Liver (tissue), 8 donors: ENCODE measurements at regions not wholly inside any gene's neighbourhood (a gene's known extent, or its start where the extent isn't known, plus 50 kb on each side); places are given as distances from the start of the nearest gene placed in this dataset.

Experiments
- DNase-seq: peaks from one replicate; pipeline ENCODE4 v3.0.0-alpha.2; 2017; ENCODE audit warnings: low spot score
- H3K27ac ChIP-seq, 2 donors: one replicate each; pipeline ENCODE4 v1.7.0; 2013; ENCODE audit warnings: inconsistent platforms in 2 of 2, low read length in 2 of 2, control low read depth in 1 of 2, low read depth in 1 of 2, mild to moderate bottlenecking in 1 of 2
- H3K27me3 ChIP-seq, 4 donors: one replicate each; pipeline versions ENCODE4 v1.6.1 to v1.7.0; 2013; ENCODE audit warnings: low read length in 3 of 4, inconsistent platforms in 1 of 4, mild to moderate bottlenecking in 1 of 4, moderate library complexity in 1 of 4; ENCODE audit not compliant: control insufficient read depth in 4 of 4, insufficient read depth in 4 of 4
- H3K36me3 ChIP-seq, 4 donors: one replicate each; pipeline versions ENCODE4 v1.6.1 to v1.7.0; 2013; ENCODE audit warnings: low read length in 3 of 4, mild to moderate bottlenecking in 3 of 4, low read depth in 1 of 4, moderate library complexity in 1 of 4; ENCODE audit not compliant: control insufficient read depth in 4 of 4, insufficient read depth in 3 of 4
- H3K4me1 ChIP-seq, 4 donors: one replicate each; pipeline versions ENCODE4 v1.6.1 to v1.7.0; 2013; ENCODE audit warnings: low read length in 3 of 4, mild to moderate bottlenecking in 3 of 4, moderate library complexity in 1 of 4; ENCODE audit not compliant: control insufficient read depth in 4 of 4, insufficient read depth in 4 of 4
- H3K4me3 ChIP-seq, 3 donors: one replicate each; pipeline versions ENCODE4 v1.6.1 to v1.7.0; 2013; ENCODE audit warnings: low read length in 3 of 3, control low read depth in 1 of 3, low read depth in 1 of 3, mild to moderate bottlenecking in 1 of 3
- H3K9ac ChIP-seq, 2 donors: one replicate each; pipeline ENCODE4 v1.7.0; 2013; ENCODE audit warnings: low read length in 2 of 2, mild to moderate bottlenecking in 2 of 2, moderate library complexity in 2 of 2, control low read depth in 1 of 2, low read depth in 1 of 2
- H3K9me3 ChIP-seq, 4 donors: one replicate each; pipeline versions ENCODE4 v1.6.1 to v1.7.0; 2013; ENCODE audit warnings: low read length in 3 of 4; ENCODE audit not compliant: control insufficient read depth in 4 of 4
- EGR1 ChIP-seq, 2 donors: IDR thresholded peaks; 2 replicates each; pipeline ENCODE4 v1.6.1; 2016 to 2018; ENCODE audit warnings: antibody characterized with exemption in 2 of 2, low read depth in 2 of 2
- FOXA1 ChIP-seq: IDR thresholded peaks from 2 replicates; pipeline ENCODE4 v1.6.1; 2016; ENCODE audit warnings: antibody characterized with exemption
- FOXA2 ChIP-seq: IDR thresholded peaks from 2 replicates; pipeline ENCODE4 v1.6.1; 2016; ENCODE audit warnings: antibody characterized with exemption
- GABPA ChIP-seq, 2 donors: IDR thresholded peaks in 1 of 2; conservative IDR thresholded peaks in 1 of 2; 2 replicates each; pipeline ENCODE4 v1.6.1; 2016; ENCODE audit warnings: antibody characterized with exemption in 2 of 2, mild to moderate bottlenecking in 1 of 2, moderate library complexity in 1 of 2
- HNF4A ChIP-seq, 2 donors: conservative IDR thresholded peaks; 2 replicates each; pipeline ENCODE4 v1.6.1; 2016; ENCODE audit warnings: antibody characterized with exemption in 2 of 2, mild to moderate bottlenecking in 2 of 2
- HNF4G ChIP-seq: IDR thresholded peaks from 2 replicates; pipeline ENCODE4 v1.6.1; 2016; ENCODE audit warnings: antibody characterized with exemption
- RAD21 ChIP-seq, 2 donors: IDR thresholded peaks; 2 replicates each; pipeline ENCODE4 v1.6.1; 2016; ENCODE audit warnings: antibody characterized with exemption in 2 of 2, mild to moderate bottlenecking in 2 of 2
- RXRA ChIP-seq, 2 donors: IDR thresholded peaks; 2 replicates each; pipeline ENCODE4 v1.6.1; 2017 to 2018; ENCODE audit warnings: antibody characterized with exemption in 2 of 2, mild to moderate bottlenecking in 1 of 2
- SP1 ChIP-seq: IDR thresholded peaks from 2 replicates; pipeline ENCODE4 v1.6.1; 2018; ENCODE audit warnings: antibody characterized with exemption, mild to moderate bottlenecking
- TAF1 ChIP-seq: conservative IDR thresholded peaks from 2 replicates; pipeline ENCODE4 v1.6.1; 2016; ENCODE audit warnings: antibody characterized with exemption, mild to moderate bottlenecking
- YY1 ChIP-seq: IDR thresholded peaks from 2 replicates; pipeline ENCODE4 v1.6.1; 2016; ENCODE audit warnings: antibody characterized with exemption, mild to moderate bottlenecking
- WGBS: extraction: QIAGEN DNeasy Blood & Tissue Kit; methylation state at CpG from one replicate; pipeline ENCODE4 v1.1.7; 2013; 5-methylcytosine and 5-hydroxymethylcytosine counted together
- TF ChIP-seq, protein P1 (sequence below): IDR thresholded peaks from 2 replicates; pipeline ENCODE4 v1.6.1; 2016; ENCODE audit warnings: antibody characterized with exemption
- TF ChIP-seq, protein P2 (sequence below): IDR thresholded peaks from 2 replicates; pipeline ENCODE4 v1.6.1; 2016; ENCODE audit warnings: antibody characterized with exemption
- TF ChIP-seq, protein P3 (sequence below): fragments of 150-350 bp; IDR thresholded peaks from 2 replicates; pipeline ENCODE4 v1.5.1; 2017; ENCODE audit warnings: improper control_type of control experiment, low read depth, low read length; ENCODE audit not compliant: missing input control
- donor health status: healthy.
- donor health status: healthy.
- donor health status: healthy.
- donor health status: healthy.
- donor health status: healthy.

DNA sequence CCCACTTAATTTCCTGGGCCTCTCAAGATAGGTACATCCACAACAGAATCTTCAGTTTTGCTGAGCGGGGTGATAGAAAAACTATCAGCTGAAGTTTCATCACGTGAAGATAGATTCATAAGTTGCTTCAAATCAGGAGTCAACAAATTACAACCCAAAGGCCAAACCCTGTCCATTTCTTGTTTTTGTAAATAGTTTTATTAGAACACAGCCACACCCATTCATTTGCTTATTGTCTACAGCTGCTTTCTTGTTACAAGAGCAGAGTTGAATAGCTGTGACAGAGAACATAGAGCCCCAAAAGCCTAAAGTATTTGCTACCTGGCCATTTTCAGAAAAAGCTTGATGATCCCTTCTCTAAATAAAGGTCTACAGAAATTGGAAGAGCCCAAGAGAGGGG, 300.1 kb upstream of the CDH5 start:
- 79% methylated on average over 2 of the region's 2 CpGs for WGBS

GRCh38 chr16:66065925-66066324, 300.6 kb upstream of the CDH5 start:
- no peaks in the 10 kb centered on the region for H3K9me3 ChIP-seq
- peaks cover 0 to 14% (median 0%) of the 10 kb centered on the region in 4 donors for H3K27me3 ChIP-seq
- H3K9ac ChIP-seq, result no peak overlapping the region
- 30% methylated on average over 4 of the region's 4 CpGs for WGBS
- DNase-seq, result no peak
- H3K36me3 ChIP-seq, result no peaks in the 10 kb centered on the region
- H3K4me1 ChIP-seq, result peaks cover 0 to 3% (median 0%) of the 10 kb centered on the region in 4 donors
- no peak overlapping the region for H3K4me3 ChIP-seq
- H3K27ac ChIP-seq, result no peak overlapping the region
- TF ChIP-seq HNF4A (conservative IDR thresholded peaks at IDR 0.05), result peak in 1 of 2 donors; percentile 9
- TF ChIP-seq, protein P1, sequence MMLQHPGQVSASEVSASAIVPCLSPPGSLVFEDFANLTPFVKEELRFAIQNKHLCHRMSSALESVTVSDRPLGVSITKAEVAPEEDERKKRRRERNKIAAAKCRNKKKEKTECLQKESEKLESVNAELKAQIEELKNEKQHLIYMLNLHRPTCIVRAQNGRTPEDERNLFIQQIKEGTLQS, result no peak
- TF ChIP-seq HNF4G, result no peak

More for the DNA sequence above, 300.1 kb upstream of the CDH5 start:
- no peak for DNase-seq
- Histone ChIP-seq H3K36me3 (no peaks in the 10 kb centered on the region), H3K9ac (no peak overlapping the region), H3K4me3 (no peak overlapping the region), H3K9me3 (peaks cover 0 to under 1% (median 0%) of the 10 kb centered on the region in 4 donors), H3K27me3 (peaks cover 0 to 14% (median 0%) of the 10 kb centered on the region in 4 donors), H3K4me1 (peaks cover 0 to 3% (median 0%) of the 10 kb centered on the region in 4 donors), H3K27ac (no peak overlapping the region)
- no peak for TF ChIP-seq HNF4A (conservative IDR thresholded peaks at IDR 0.05)
- TF ChIP-seq FOXA2, result no peak
- no peak for TF ChIP-seq RXRA (IDR thresholded peaks at IDR 0.05)
- TF ChIP-seq SP1, result no peak
- TF ChIP-seq, protein P2, sequence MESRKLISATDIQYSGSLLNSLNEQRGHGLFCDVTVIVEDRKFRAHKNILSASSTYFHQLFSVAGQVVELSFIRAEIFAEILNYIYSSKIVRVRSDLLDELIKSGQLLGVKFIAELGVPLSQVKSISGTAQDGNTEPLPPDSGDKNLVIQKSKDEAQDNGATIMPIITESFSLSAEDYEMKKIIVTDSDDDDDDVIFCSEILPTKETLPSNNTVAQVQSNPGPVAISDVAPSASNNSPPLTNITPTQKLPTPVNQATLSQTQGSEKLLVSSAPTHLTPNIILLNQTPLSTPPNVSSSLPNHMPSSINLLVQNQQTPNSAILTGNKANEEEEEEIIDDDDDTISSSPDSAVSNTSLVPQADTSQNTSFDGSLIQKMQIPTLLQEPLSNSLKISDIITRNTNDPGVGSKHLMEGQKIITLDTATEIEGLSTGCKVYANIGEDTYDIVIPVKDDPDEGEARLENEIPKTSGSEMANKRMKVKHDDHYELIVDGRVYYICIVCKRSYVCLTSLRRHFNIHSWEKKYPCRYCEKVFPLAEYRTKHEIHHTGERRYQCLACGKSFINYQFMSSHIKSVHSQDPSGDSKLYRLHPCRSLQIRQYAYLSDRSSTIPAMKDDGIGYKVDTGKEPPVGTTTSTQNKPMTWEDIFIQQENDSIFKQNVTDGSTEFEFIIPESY, result no peak
- TF ChIP-seq TAF1, result no peak
- TF ChIP-seq, protein P3, sequence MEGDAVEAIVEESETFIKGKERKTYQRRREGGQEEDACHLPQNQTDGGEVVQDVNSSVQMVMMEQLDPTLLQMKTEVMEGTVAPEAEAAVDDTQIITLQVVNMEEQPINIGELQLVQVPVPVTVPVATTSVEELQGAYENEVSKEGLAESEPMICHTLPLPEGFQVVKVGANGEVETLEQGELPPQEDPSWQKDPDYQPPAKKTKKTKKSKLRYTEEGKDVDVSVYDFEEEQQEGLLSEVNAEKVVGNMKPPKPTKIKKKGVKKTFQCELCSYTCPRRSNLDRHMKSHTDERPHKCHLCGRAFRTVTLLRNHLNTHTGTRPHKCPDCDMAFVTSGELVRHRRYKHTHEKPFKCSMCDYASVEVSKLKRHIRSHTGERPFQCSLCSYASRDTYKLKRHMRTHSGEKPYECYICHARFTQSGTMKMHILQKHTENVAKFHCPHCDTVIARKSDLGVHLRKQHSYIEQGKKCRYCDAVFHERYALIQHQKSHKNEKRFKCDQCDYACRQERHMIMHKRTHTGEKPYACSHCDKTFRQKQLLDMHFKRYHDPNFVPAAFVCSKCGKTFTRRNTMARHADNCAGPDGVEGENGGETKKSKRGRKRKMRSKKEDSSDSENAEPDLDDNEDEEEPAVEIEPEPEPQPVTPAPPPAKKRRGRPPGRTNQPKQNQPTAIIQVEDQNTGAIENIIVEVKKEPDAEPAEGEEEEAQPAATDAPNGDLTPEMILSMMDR, result no peak
- TF ChIP-seq HNF4G, result no peak
- no peak for TF ChIP-seq EGR1 (IDR thresholded peaks at IDR 0.05; ENCODE audit: low read depth in 2 of 2)

DNA sequence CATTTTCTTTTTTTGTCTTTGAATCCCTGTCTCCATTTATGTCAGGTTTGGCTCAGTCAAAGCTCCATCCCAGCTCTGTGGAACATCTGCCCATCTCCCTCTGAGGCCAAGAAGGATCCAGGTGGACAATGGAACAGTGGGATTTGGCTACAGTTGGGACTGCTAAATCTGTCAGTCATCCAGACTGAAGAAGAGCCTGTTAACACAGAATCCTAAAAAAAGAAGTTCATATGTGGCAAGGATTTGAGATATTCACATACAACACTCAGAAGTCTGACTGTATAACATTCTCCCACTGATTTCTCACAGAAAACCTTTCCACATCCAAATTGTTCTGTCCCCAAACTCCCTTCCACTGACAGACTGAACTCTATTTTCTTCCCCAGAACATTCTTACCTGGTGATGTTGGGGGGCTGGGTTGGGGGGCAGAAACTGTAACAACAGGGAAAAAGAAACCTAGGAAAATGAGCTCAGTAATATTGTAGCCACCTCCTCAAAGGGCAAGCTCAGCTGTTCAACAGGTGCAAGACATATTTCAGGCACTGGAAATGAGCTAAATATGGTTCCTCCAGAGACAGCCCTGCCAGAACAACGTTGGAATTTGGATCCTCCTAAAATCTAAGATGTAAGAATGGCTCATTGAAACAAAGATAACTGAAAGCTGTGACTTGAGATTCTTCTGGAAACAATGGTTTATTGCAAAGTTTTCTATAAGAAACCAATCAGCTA, 301.5 kb upstream of the CDH5 start:
- Histone ChIP-seq H3K36me3 (no peaks in the 10 kb centered on the region), H3K9ac (no peak overlapping the region), H3K27ac (no peak overlapping the region), H3K27me3 (peaks cover 0 to 7% (median 0%) of the 10 kb centered on the region in 4 donors), H3K4me3 (no peak overlapping the region), H3K9me3 (no peaks in the 10 kb centered on the region), H3K4me1 (peaks cover 0 to 3% (median 0%) of the 10 kb centered on the region in 4 donors)
- DNase-seq, result no peak
- 35% methylated on average over 1 of the region's 1 CpG for WGBS
- TF ChIP-seq RAD21 (IDR thresholded peaks at IDR 0.05) (no peak), GABPA (IDR thresholded peaks at IDR 0.05 in 1 of 2, conservative IDR thresholded peaks at IDR 0.05 in 1 of 2) (no peak), EGR1 (IDR thresholded peaks at IDR 0.05; ENCODE audit: low read depth in 2 of 2) (no peak), FOXA1 (no peak), YY1 (no peak), HNF4A (conservative IDR thresholded peaks at IDR 0.05) (no peak), FOXA2 (no peak), RXRA (IDR thresholded peaks at IDR 0.05) (no peak)
